HG03469 (cell line): ENCODE measurements at regions not wholly inside any gene's neighbourhood (a gene's known extent, or its start where the extent isn't known, plus 50 kb on each side); places are given as distances from the start of the nearest gene placed in this dataset.
"Not testable (repeated sequence)": the region's sequence is repeated elsewhere in the genome, so short reads cannot be mapped to it uniquely, and the experiment has no call there.

Experiments
- ATAC-seq: cut with Tn5 transposase; IDR thresholded peaks from one replicate; pipeline ENCODE4 v1.9.1; 2021; ENCODE audit warnings: mild to moderate bottlenecking, moderate library complexity, moderate number of reproducible peaks; ENCODE audit not compliant: unreplicated experiment

DNA sequence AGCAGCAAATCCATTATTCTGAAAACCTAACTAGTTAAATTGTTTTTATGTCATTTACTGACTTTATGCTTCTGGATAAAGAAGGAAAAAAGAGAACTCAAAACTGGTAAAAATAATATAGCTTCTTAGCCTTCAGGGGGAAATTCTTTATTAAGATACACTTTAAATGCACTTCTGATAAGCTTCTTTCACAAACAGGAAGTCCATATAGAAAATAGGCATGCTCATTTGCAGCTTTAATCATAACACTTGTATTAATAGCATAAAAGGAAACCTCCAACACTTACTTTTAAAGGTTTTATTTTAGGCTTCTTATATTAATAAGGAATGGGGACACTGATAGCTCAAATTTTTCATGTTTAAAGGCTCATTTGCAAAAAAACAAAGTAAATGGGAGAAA, 538.0 kb upstream of the SLC35B3 start:
- ATAC-seq, result no peak

DNA sequence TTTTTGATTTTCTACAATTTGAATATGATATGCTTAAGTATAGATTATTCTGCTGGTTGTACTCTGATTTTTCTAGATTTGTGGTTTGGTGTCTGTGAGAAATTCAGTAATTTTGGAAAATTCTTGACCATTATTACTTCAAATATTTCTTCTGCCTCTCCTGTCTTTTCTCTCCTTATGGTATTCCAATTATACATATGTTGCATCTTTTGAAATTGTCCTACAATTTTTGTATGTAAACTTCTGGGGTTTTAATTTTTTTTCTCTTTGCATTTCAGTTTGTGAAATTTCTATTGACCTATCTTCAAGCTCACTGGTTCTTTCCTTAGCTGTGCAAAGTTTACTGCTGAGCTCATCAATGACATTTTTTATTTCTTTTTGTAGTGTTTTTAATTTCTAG, 534.4 kb upstream of the SLC35B3 start:
- no peak for ATAC-seq

DNA sequence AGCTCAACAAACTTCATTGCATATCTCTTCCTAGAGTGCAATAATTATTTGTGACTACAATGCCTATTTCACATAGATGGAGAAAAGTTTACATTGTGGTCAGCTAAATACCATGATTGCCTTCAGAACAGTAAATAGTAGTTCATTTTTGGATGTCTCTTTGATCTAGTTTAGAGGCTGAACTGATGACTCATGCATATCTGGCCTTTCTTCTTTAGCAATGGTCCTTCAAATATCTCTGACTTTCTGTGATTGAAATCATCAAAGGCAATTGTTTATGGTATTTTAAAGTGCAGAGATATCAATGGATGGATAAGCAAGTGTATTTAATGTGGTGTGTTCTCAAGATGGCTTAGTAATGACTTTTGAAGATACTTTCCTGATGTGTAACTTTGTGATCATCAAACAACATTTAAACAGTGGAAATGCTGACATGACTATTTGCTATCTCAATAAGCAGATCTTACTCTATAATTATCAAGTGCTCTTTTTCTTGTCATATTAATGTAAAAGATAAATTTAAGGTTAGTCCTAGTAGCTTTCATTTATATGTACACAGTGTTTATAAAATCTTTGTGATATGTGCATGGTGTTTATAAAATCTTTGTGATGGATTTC, 523.7 kb upstream of the SLC35B3 start:
- ATAC-seq, result no peak

DNA sequence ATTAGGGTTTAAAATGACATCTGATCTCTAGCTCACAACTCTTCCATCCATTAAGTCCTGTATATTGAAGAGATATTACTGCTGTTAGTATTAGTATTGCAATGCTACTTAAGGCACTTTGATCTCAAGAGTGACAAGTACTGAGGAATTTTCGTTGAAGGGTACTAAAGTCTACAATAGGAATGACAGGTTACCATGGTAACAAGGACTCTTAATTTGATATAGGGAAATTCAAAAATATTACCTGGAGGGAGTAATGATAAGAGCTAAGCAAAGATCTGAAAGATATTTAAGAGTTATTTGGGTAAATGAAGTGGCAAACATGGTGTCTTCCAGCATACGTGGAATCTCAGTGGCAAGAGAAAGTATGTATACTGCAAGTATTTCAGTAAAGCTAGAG, 518.0 kb upstream of the SLC35B3 start:
- ATAC-seq, result no peak

DNA sequence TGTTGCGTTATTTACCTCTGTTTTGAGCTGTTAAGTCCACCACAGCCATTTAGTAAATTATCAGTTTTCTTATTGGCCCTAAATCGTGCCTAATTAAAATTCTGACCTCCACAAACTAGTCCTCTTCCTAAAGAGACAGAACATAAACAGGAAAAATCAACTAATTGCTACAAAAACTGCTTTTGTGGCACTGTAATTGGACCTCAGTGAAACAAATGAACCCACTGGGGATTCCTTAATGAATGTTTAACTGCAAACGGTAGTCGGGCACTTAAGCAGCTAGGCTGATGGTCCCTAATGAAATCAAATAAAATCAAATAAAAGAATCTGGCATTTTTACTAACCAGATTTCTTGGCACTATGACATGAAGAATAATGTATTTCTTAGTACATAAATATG, 513.4 kb upstream of the SLC35B3 start:
- no peak for ATAC-seq

DNA sequence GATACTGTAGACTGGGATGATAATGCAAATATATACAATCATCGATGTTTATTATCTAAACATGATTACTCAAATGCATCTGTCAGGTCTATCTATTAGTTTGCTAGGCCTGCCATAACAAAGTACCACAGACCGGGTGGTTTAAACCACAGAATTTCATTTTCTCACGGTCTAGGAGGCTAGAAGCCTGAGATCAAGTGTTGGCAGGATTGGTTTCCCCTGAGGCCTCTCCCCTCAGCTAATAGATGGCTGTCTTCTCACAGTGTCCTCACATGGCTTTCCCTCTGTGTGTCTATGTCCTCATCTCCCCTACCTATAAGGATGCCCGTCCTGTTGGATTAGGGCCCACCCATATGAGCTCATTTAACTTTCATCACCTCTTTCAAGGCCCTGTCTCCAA, 512.6 kb upstream of the SLC35B3 start:
- no peak for ATAC-seq

DNA sequence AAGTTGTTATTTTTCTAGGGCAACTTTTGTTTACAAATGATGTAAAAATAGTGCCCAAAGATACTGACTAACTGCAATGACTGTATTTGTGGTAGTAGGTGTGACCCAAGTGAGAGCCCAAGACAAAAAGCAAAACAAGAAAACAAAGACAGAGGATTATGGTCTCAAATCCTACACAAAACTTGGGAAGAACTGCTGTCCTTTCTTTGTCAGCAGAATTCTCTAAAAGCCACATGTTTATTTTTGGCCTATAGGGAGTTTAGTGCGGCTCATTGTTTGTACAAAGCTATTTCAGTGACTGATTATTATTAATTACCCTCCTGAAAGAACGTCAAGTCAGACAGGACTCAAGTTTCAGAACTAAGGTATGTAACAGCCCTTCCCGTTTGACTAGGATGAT, 509.2 kb upstream of the SLC35B3 start:
- ATAC-seq, result no peak

DNA sequence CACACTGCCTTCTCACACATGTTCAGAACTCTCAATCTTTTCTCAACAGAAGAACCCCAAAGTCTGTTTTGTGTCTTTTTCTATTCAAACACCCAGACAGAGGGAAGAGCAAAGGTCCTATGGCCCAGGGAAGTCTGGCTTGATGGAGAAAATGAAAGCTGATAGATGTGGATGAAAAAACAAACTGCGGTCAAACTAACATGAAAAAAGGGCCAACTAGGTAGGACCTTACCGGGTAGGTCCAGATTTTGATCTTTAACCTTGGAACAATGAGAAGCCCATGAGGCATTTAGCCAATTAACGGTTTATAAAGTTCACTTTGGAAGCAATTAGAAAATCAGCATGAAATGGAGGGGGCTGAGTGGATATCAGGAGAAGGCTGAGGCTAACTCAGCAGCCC, 507.7 kb upstream of the SLC35B3 start:
- no peak for ATAC-seq

DNA sequence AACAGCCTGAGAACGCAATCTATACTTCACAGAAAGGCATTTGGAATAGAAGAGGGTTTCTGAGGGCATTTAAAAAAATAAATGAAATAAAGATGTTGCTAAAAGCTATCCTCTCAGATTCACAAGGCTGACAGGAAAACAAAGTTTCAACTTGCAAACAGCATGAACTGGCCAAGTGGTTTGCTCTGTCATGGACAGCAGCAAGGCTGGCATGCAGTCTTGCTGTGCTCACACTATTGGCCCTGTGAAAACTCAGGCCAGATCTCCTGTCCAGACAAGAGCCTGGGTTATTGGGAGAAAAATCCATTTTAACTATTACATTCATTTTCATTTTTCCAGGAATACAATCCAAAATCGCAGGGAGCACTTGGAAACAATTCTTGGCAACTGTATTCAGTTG, 506.2 kb upstream of the SLC35B3 start:
- no peak for ATAC-seq

DNA sequence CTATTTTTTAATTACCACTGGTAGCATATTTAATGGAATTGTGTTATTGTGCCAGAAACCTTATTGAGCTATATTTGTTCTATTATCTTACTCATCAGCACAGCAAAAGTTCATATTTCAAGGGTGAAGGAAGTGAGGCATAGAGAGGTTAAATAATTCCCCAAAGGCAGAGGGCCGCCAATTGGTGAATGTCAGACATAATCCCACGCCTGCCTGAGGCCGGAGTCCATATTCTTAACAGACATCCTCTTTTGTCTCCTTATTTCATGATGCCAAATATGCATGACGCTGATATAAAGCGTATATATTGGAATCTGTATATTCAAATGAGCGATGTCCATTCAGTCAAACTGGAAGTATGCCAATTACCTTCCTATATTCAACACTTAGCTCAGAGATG, 505.0 kb upstream of the SLC35B3 start:
- ATAC-seq, result no peak

DNA sequence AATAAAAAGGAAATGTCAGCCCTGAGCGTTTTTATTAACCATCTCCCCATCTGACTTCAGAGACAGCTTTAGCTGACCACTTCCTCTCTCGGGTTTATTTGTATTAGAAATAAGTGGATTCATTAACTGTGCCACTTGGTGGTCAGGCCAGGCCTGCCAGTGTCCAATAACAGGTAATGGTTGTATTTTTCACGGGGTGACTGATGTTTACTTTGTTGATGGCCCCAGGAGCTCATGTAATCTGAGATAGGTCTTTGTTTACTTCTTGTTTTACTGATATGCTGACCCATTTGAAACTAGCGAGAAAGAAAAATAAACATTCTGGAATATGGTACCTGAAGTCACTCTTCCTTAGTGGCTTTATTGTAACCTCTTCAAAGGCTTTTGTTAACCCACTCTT, 504.3 kb upstream of the SLC35B3 start:
- no peak for ATAC-seq

DNA sequence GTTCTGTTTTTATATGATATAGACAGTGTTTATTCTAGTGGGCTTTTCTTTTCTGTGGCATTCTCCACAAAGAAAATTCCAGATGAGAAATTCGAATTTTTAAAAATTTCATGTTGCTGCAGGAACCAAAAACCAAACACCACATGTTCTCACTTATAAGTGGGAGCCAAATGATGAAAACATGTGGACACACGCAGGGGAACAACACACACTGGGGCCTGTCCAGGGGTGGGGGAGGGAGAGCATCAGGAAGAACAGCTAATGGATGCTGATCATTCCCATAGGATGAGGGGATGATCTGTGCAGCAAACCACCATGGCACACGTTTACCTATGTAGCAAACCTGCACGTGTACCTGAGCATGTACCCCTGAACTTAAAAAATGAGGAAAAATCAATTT, 499.0 kb upstream of the SLC35B3 start:
- ATAC-seq, result no peak

DNA sequence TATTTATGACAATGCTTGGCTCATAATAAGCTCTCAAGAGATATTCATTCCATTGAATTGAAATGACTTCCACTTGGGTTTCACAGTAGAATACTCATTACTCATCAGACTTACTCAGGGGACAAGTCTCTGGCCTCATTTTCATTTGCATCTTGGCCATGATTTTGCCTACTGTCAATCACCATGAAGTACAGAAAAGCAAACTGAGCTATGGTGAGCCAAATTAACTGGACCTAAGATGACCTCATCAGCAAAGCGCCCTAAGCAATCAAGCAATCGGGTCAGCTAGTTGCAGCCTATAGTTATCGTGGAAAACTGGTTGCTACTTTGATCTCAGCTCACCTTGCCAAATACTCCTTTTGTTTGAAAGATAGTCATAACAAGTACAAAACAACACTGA, 494.7 kb upstream of the SLC35B3 start:
- ATAC-seq, result no peak

DNA sequence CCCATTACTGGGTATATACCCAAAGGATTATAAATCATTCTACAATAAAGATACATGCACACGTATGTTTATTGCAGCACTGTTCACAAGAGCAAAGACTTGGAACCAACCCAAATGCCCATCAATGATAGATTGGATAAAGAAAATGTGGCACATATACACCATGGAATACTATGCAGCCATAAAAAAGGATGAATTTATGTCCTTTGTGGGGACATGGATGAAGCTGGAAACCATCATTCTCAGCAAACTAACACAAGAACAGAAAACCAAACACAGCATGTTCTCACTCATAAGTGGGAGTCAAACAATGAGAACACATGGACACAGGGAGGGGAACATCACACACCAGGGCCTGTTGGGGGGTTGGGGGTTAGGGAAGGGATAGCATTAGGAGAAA, 484.9 kb upstream of the SLC35B3 start:
- not testable (repeated sequence) for ATAC-seq

DNA sequence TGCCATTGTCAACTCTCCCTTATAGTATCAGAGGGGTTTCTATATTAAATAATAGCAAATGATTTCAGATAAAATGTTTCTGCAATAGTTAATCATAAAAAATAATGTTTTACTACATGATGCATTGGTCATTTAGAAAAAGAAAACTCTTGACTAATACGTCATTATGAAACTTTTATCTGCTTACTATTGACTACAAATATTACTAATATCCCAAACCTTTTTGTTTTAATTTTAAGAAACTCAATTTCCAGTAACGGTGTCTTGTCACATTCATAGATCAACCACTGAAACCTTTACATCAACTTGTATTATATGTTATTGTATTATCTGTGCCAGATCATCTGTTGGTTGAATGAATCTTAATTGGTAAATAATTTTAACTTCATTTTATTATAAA, 482.9 kb upstream of the SLC35B3 start:
- ATAC-seq, result no peak

DNA sequence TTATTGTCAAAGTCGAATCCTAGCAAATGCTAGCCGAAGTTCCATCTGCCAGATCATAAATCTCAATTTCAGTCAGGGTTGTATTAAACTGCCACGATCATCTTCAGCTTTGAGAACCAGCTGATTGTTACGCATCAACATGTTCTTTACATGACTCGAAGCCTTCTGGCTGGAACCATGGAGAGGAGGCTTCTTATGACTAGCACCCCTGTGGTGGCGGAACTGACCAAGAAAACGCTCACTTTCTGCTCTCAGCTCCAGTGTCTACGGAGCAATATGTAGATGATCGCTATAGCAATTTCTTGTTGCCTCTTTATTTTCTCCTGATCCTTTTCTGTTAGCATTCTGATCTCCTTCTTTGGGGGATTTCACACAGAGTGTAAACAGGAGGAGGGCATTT, 479.4 kb upstream of the SLC35B3 start:
- ATAC-seq, result no peak

DNA sequence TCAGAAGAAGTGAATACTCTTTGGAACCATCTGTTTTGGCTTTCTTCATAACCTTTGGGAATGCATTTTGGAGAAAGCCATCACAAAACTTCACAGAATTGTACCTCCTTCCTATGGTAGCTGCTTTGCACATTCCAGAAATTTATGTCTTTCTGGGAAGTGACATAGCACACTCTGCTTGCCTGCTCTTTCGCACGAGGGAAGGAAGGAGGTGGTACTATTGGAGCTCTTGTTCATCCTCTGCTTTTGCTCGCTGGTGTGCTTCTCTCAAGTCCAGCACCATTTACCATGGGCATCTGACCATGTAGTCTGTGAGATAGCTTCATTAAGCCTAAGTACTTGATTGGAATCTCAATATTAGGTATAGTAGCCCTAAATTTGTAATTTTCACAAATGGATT, 473.3 kb upstream of the SLC35B3 start:
- no peak for ATAC-seq

DNA sequence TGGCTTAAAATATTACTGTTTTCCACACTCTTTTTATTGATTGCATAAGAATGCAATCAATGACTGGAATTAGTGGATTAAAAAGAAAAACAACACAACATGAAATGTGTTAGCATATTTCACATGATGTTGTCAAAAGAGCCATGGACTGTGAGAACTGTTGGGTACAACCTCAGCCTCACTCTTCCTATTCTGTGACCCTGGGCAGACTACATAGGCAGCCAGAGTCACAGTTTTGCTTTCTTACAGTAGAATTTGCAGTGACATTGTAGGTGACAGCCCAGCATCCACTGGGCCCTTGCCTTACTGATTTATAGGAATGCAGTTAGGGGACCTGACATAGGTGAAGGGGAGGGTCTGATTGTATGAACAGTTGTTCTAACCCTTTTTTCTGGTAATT, 471.4 kb upstream of the SLC35B3 start:
- ATAC-seq, result no peak

DNA sequence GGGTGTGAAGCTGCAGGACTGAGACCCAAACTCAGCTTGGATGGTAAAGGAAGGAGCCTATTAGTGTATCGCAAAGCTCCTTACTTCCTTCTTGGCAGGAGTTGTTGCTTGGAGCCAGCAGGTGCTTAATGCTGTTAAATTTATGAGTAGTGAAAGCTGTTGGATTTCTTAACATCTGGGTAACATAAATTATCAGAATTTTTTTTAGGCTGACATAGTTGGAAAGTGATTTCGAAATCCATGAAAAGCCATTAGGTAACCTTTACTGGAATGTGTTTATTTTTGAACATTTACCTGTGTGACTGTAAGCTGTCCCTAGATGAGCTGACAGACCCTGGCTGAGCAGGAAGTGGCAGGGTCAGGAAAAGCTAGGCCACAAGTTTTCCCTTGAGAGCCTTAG, 470.4 kb upstream of the SLC35B3 start:
- ATAC-seq, result no peak

DNA sequence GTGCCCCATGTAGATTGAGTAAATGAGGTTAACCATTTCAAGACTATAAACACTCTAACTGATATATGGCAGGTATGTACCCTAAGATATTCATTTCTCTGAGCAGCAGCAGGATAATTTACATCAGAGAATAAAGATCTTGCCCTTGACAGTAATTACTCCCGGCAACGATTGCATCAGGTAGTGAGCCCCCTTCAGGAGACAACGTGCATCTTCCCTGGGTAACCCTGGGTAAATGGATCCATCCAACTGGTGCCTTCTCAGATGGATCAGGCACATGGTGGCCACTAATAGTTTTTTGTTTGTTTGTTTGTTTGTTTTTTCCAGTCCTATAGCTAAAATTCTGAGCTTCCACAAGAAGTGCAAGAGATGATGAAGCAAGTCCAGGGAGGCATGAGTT, 469.4 kb upstream of the SLC35B3 start:
- no peak for ATAC-seq

DNA sequence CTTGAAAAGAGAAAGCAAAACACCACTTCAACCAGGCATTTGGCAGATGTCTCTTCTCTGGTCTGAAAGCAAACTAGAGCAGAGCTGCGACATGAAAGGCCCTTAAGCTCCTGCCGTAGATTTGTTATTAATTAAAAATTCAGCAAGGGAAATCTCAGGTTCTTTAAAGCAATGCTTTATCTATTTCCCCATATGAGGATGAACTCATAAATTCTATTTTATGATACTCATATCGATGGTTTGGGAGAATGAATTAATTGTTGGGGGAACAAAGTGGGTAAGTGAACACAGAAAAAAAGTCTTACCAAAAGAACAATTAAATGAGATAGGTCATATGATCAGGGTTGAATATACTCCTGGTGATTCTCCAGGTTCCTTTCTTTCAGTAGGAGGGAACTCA, 464.7 kb upstream of the SLC35B3 start:
- no peak for ATAC-seq

DNA sequence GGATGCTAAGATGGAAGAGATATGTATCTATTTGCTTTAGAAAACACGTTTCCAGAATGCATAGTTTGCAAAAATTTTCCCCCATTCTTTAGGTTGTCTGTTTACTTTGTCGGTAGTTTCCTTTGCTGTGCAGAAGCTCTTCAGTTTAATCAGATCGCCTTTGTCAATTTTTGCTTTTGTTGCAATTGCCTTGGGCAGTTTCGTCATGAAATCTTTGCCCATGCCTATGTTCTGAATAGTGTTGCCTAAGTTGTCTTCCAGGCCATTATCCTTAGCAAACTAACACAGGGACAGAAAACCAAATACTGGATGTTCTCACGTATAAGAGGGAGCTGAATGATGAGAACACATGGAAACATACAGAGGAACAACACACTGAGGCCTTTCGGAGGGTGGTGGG, 454.2 kb upstream of the SLC35B3 start:
- ATAC-seq, result no peak

DNA sequence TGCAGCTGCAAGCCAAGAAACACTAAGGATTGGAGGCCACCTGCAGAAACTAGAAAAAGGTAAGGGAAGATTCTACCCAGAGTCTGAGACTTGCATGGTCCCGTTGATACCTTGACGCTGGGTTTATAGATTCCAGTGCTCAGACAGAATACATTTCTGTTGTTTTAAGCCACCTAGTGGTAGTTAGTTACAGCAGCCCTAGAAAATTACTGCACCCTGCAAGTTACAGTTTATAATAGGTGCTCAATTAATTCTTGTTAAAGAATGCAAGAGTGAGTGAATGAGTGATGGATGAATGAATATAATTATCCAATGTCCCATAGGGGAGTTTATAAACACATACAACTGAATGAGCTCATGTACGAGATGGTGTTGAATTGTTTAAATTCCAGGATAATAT, 453.1 kb upstream of the SLC35B3 start:
- ATAC-seq, result no peak

DNA sequence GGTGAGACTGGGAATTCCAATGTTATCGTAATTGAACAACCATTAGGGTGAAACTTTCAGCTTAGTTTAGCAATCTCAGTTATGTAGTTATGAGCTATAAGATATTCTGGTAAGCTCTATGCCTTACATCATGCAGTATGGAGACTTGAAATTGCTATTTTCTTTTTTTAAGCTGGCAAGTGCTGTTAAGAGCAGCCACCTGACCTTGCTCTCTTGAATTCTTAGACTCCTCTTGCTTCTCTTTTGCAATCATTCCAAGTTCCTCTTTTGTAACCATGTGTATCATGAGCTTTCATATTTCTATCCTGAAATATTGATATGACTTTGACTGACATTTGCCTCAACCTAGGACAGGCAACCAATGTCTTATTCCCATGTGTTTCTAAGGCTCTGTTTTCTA, 446.3 kb upstream of the SLC35B3 start:
- ATAC-seq, result no peak
